A673 (cell line): ENCODE measurements at regions not wholly inside any gene's neighbourhood (a gene's known extent, or its start where the extent isn't known, plus 50 kb on each side); places are given as distances from the start of the nearest gene placed in this dataset.

Experiments used
- EZH2 ChIP-seq: fragments of 200-600 bp; sonication (generic); IDR thresholded peaks from 2 replicates; pipeline ENCODE4 v1.6.1; 2017; ENCODE audit warnings: borderline replicate concordance, low read depth, mild to moderate bottlenecking, mixed read lengths, antibody characterized with exemption, low read length; ENCODE audit not compliant: poor library complexity, severe bottlenecking
- TF ChIP-seq, protein P1 (sequence below): fragments of 300-800, 200-600 bp; sonication (generic); conservative IDR thresholded peaks from 2 replicates; pipeline ENCODE4 v1.5.1; 2017; ENCODE audit warnings: low read depth, mild to moderate bottlenecking, antibody characterized with exemption, low read length, moderate library complexity, mixed read lengths

DNA sequence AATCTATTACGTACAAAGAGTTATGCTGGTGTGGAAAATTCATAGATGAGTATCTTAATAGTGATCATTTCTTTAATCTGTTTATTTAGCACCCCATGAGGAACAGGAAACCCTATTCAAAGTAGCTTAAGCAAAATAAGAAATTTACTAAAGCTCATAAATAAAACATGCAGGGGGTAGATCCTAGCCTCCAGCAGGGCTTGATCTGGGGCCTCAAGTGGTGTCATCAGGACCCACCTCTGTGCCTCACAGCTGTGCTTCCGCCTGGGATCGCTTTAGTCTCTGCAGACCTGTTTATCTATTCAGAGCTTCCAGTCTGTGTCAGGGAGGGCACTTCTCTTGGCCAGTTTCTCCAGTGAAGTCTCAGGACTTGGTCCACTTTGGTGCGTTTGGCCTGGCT lies 171.0 kb upstream of the SLC24A5 start:
- TF ChIP-seq, protein P1, sequence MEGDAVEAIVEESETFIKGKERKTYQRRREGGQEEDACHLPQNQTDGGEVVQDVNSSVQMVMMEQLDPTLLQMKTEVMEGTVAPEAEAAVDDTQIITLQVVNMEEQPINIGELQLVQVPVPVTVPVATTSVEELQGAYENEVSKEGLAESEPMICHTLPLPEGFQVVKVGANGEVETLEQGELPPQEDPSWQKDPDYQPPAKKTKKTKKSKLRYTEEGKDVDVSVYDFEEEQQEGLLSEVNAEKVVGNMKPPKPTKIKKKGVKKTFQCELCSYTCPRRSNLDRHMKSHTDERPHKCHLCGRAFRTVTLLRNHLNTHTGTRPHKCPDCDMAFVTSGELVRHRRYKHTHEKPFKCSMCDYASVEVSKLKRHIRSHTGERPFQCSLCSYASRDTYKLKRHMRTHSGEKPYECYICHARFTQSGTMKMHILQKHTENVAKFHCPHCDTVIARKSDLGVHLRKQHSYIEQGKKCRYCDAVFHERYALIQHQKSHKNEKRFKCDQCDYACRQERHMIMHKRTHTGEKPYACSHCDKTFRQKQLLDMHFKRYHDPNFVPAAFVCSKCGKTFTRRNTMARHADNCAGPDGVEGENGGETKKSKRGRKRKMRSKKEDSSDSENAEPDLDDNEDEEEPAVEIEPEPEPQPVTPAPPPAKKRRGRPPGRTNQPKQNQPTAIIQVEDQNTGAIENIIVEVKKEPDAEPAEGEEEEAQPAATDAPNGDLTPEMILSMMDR = no peak
- TF ChIP-seq EZH2 = no peak
